ENCODE measurements at regions not wholly inside any gene's neighbourhood (a gene's known extent, or its start where the extent isn't known, plus 50 kb on each side); places are given as distances from the start of the nearest gene placed in this dataset.

GRCh38 chr2:185147361-185147760, 549.0 kb downstream of the ZNF804A start:
- DNase-seq (ENCODE audit: low read depth), result no peak

- DNase-seq (ENCODE audit: low read depth), result no peak
These were observed 553.9 kb downstream of the ZNF804A start for GRCh38 chr2:185152186-185152585.

DNA sequence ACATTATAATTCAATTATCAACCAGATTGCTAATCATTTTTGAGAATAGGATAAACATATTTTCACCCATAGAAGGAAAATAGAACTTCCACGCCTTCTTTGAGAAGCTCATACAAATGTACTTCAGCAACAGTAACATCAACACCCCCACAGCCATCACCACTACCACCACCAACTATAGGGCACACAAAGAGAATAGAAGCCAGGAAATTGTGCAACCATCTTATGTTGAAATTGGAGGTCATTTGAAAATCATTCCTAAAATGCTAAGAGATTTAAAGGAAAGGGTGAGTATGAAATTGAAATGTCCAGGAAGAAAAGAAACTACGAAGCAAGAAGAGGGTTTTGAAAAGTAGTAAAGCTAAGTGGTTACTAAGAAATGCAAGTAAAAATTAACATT, 563.4 kb downstream of the ZNF804A start:
- DNase-seq (ENCODE audit: low read depth), result no peak

- DNase-seq (ENCODE audit: low read depth), result no peak
These were observed 564.3 kb upstream of the FSIP2 start for GRCh38 chr2:185174353-185174752.

- DNase-seq (ENCODE audit: low read depth), result no peak
These were observed 558.9 kb upstream of the FSIP2 start for GRCh38 chr2:185179743-185180142.

GRCh38 chr2:185181901-185182300, 556.7 kb upstream of the FSIP2 start:
- no peak for DNase-seq (ENCODE audit: low read depth)

DNA sequence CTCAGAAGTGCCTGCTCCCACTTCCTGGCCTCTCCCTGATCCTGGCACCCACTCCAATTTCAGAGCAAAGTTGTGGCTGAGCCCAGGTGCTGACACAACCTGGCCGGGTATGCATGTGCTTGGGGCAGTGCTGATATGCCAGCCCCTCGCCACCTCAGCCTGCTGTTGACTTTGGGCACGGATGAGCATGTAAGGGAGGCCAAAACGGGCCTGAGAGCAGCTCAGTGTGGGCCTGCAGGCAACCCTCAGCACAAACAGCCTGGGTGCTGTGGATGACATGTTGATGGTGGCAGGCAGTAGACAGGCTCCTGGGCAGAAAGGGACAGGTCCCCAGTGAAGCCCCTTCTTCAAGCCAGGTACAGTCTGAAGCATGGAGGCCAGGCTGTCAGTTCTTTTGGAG, 553.6 kb upstream of the FSIP2 start:
- DNase-seq (ENCODE audit: low read depth), result no peak

DNA sequence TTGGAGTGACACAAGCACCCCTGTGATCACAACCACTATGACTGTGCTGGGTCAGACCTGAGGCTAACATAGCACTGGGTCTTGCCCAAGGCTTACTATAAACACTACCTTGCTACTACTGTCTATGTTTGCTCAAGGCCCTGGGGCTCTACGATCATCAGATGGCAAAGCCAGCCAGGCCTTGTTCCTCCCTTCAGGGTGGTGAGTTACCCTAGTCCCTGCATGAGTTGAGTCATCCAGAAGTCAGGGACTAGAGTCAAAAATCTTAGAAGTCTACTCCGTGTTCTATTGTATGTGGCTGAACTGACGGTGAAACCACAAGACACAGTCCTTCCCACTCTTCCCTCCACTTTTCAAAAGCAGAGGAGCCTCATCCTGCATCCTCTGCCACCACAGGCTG, 551.2 kb upstream of the FSIP2 start:
- no peak for DNase-seq (ENCODE audit: low read depth)

DNA sequence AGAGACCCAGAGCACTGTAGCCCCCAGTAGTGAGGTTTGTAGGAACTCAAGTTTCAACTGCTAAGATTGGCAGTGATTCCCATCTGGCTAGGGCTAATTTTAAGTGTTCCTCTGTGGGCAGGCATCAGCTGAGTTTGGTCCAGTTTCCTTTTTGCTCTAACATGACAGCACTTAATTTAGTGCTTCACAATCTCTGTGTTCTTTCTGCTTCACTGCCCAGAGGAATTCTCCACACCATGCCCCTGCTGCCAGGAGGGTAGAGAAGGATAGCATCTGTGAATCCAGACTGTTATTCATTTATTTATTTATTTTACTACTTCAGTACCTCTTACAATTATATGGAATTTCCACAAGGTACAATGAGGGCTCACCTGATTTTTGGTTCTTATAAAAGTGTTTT, 549.9 kb upstream of the FSIP2 start:
- DNase-seq (ENCODE audit: low read depth), result no peak

DNA sequence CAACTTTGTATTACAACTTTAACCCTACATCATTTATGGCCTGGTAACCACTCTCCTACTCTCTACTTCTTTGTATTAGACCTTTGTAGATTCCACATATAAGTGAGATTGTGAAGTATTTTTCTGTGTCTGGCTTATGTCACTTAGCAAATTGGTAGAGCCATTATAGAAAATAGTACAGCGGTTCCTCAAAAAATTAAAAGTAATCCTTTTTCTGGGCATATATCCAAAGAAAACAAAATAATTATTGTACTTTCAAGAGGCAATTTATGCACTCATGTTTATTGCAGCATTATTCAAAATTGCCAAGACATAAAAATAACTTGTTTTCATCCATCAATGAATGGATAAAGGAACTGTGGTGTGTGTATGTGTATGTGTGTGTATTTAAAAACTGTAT, 537.5 kb upstream of the FSIP2 start:
- no peak for DNase-seq (ENCODE audit: low read depth)

DNA sequence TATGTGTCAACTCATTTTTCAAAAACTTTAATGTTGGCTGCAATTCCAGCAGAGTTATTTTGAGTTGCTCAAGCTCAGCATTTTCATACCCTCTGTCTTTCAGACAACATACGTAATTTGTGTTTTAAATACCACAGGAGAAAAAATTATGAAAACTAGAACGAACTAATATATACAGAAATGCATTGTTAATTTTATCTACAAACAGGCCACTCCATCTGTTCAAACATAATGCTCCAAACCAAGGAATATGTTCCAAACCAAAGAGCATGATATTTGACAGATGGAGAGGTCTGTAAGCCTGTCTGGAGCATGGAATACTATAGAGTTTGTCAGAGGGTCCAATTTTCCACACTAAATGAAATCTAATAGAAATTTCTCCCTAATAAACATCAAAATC, 536.2 kb upstream of the FSIP2 start:
- no peak for DNase-seq (ENCODE audit: low read depth)

DNA sequence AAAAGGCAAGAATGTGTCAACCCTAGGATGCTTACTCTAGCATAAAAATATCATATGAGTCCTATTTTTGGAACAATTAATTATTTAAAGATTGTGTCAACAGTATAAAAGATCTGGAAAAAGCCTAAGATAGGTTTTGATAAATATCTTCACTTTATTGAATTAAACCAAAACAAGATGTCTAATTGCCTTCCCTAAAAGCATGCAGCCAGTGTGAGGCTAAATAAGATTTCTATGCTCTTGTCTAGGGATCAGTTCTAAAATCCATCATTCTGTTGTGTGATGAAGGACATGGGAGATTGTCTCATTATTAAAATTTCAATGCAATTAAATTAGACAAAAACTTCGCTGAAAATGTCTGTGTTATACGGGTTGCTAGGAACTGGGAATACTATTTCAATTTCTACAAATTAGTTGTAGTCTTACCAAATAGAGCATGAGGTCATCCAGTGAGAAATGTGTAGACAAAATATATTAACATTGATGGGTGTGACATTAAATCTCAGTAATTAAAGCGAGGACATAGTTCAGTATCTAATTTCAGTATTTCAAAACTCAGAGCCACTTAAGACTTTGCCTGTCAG, 535.6 kb upstream of the FSIP2 start:
- no peak for DNase-seq (ENCODE audit: low read depth)

DNA sequence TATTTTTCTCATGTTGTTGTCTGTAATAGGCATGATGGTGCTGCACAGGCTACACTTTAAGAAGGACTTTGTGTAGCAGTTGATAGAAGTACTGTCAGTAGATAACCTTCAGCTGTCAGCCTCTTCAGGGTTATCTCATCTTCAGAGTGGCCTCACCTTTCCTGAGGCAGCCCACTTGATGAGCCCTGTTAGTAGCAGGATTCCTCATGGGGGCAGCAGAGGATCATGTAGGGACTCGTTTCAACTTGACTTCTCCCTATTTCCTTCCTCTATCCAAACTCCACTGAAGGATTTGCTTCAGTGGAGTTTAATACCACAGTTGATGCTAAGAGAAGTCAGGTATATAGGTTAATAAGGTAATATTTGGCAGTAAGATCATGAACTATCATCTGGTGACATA, 530.3 kb upstream of the FSIP2 start:
- no peak for DNase-seq (ENCODE audit: low read depth)

GRCh38 chr2:185215497-185215896, 523.1 kb upstream of the FSIP2 start:
- no peak for DNase-seq (ENCODE audit: low read depth)

- no peak for DNase-seq (ENCODE audit: low read depth)
These were observed 518.6 kb upstream of the FSIP2 start for GRCh38 chr2:185219981-185220380.

- DNase-seq (ENCODE audit: low read depth), result no peak
These were observed 516.3 kb upstream of the FSIP2 start for GRCh38 chr2:185222311-185222710.

DNA sequence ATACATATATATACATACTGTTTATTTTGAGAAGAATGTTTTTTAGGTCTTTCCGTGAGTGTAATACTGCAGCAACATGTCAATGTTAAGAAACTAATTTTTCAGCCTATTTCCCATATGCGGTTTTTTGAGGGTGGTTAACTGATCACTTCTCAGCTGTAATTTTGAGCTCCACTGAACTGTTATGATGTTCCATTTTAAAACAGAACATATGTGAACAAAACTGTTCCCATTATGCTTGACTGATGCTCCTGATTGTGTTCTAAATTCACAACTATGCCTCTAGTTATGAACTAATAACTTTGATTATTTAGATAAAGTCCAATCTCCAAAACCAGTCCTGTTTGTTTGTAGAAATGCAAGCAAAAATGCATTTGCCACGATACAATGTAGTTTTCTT, 511.2 kb upstream of the FSIP2 start:
- no peak for DNase-seq (ENCODE audit: low read depth)

DNA sequence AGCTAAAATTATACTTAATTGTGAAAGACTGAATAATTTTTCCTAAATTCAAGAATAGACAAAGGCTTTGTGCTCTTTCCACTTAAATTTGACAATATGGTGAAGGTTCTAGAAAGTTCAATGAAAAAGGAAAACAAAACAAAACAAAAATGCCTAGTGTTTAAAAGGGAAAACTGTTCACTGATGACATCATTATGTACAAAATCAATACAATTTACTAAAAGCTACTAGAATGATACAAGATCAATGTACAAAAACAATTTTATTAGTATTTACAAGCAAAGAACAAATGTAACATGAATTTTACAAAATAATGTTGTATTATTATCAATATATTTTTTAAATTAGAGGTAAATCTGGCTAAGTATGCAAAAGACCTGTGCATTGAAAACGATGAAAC, 499.1 kb upstream of the FSIP2 start:
- DNase-seq (ENCODE audit: low read depth), result no peak

GRCh38 chr2:185240796-185241195, 497.8 kb upstream of the FSIP2 start:
- no peak for DNase-seq (ENCODE audit: low read depth)

DNA sequence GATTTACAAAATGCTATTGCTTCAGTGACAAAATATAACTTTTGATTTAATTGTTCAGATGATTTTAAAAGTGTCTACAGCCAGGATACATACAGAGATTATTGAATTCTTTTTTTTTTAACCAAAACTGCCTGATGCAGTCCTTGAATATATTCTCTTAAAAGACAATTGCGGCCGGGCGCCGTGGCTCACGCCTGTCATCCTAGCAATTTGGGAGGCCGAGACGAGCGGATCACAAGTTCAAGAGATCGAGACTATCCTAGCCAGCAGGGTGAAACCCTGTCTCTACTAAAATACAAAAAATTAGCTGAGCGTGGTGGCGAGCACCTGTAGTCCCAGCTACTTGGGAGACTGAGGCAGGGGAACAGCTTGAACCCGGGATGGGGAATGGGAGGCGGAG, 497.0 kb upstream of the FSIP2 start:
- no peak for DNase-seq (ENCODE audit: low read depth)

- DNase-seq (ENCODE audit: low read depth), result no peak
These were observed 496.1 kb upstream of the FSIP2 start for GRCh38 chr2:185242462-185242861.

- no peak for DNase-seq (ENCODE audit: low read depth)
These were observed 493.4 kb upstream of the FSIP2 start for GRCh38 chr2:185245216-185245615.

GRCh38 chr2:185245806-185246205, 492.8 kb upstream of the FSIP2 start:
- DNase-seq (ENCODE audit: low read depth), result no peak

DNA sequence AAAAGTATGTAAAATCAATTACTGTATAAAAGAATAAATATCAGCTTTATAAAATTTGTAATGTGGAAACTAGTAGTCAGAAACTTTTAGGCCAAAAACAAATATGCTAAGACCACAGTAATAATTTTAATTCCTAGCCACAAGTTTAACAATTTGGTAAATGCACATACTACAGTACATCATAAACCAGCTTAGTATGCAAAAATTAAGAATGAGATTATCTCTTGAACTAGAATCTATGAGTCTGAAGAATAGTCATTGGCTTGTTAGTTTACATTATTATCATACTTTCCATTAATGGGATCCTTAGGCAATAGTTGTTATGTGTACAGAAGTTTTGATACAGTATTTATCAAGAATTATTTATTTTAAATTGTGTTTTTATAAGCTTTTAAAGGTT, 491.9 kb upstream of the FSIP2 start:
- no peak for DNase-seq (ENCODE audit: low read depth)

- no peak for DNase-seq (ENCODE audit: low read depth)
These were observed 483.0 kb upstream of the FSIP2 start for GRCh38 chr2:185255566-185255965.
